Kidney (tissue), 13 donors: ENCODE measurements at regions not wholly inside any gene's neighbourhood (a gene's known extent, or its start where the extent isn't known, plus 50 kb on each side); places are given as distances from the start of the nearest gene placed in this dataset.
A peak's percentile ranks its signal among the peaks of the same experiment; 100 is the strongest.

Source experiments
- DNase-seq, 5 donors: peaks; one replicate each; pipeline ENCODE4 v3.0.0-alpha.2; 2013 to 2020
- FAIRE-seq: peaks from 2 replicates; lab custom pipeline; 2012; peaks lifted over from hg19 to GRCh38; lab: Jason Lieb, UNC
- H3K27ac ChIP-seq, 2 donors: one replicate each; pipeline ENCODE4 v1.7.0; 2013; ENCODE audit warnings: low read depth in 2 of 2, low read length in 2 of 2, inconsistent platforms in 1 of 2
- H3K27me3 ChIP-seq: one replicate; pipeline ENCODE4 v1.7.1; 2013; ENCODE audit warnings: low read length, inconsistent platforms; ENCODE audit not compliant: control insufficient read depth, insufficient read depth
- H3K36me3 ChIP-seq, 3 donors: one replicate each; pipeline versions ENCODE4 v1.7.0 to v1.7.1; 2013; ENCODE audit warnings: low read length in 3 of 3, control low read depth in 1 of 3, inconsistent platforms in 1 of 3; ENCODE audit not compliant: insufficient read depth in 3 of 3, control insufficient read depth in 2 of 3
- H3K4me1 ChIP-seq, 3 donors: one replicate each; pipeline versions ENCODE4 v1.7.0 to v1.7.1; 2013; ENCODE audit warnings: low read length in 3 of 3, inconsistent platforms in 1 of 3, low read depth in 1 of 3; ENCODE audit not compliant: control insufficient read depth in 2 of 3, insufficient read depth in 2 of 3
- H3K4me3 ChIP-seq, 3 donors: one replicate each; pipeline versions ENCODE4 v1.7.0 to v1.8.1; 2013; ENCODE audit warnings: low read length in 3 of 3, control low read depth in 1 of 3, inconsistent platforms in 1 of 3
- H3K9ac ChIP-seq, 3 donors: one replicate each; pipeline versions ENCODE4 v1.7.0 to v1.7.1; 2013; ENCODE audit warnings: low read length in 3 of 3, control low read depth in 1 of 3, inconsistent platforms in 1 of 3
- H3K9me3 ChIP-seq, 3 donors: one replicate each; pipeline versions ENCODE4 v1.7.0 to v1.7.1; 2013; ENCODE audit warnings: low read length in 3 of 3, control low read depth in 1 of 3, inconsistent platforms in 1 of 3; ENCODE audit not compliant: control insufficient read depth in 2 of 3, insufficient read depth in 1 of 3
- CTCF ChIP-seq: IDR thresholded peaks from 3 replicates; pipeline ENCODE4 v1.5.1; 2012; ENCODE audit warnings: mild to moderate bottlenecking, moderate library complexity, borderline replicate concordance; ENCODE audit not compliant: insufficient read depth; ENCODE audit errors: extremely low read depth
- intact Hi-C: fragments of 100-400 bp; cut with DNase I; formaldehyde crosslinking; loops from one replicate; pipeline ENCODE4 v1.11.1; 2022
- donor health status: control.
- donor health status: control.
- donor health status: control.
- donor health status: control.
- donor health status: control.
- donor health status: DM: yes; HTN: yes; CAD: no.
- donor health status: Normal renal cell carcinoma (clear cell type).

GRCh38 chr12:94879542-94879941 is 124.0 kb downstream of the NDUFA12 start:
- Histone ChIP-seq H3K4me1 (no peaks in the 10 kb centered on the region), H3K27me3 (peaks cover 11% of the 10 kb centered on the region), H3K9me3 (no peaks in the 10 kb centered on the region), H3K4me3 (no peak overlapping the region), H3K27ac (no peak overlapping the region), H3K36me3 (no peaks in the 10 kb centered on the region), H3K9ac (no peak overlapping the region)
- peak in 3 of 5 donors; percentile 34 to 59 (median 49) for DNase-seq
- intact Hi-C loops = no loop called here
- no peak for FAIRE-seq
- no peak for TF ChIP-seq CTCF

- Histone ChIP-seq H3K9ac (no peak overlapping the region), H3K36me3 (no peaks in the 10 kb centered on the region), H3K9me3 (no peaks in the 10 kb centered on the region), H3K4me3 (no peak overlapping the region), H3K27me3 (peaks cover 21% of the 10 kb centered on the region), H3K4me1 (peaks cover 0 to 3% (median 0%) of the 10 kb centered on the region in 3 donors), H3K27ac (no peak overlapping the region)
- DNase-seq = peak in 3 of 5 donors; percentile 31 to 63 (median 52)
- intact Hi-C loops = no loop called here
- TF ChIP-seq CTCF = peak; percentile 53
- no peak for FAIRE-seq
Observed at GRCh38 chr12:94875525-94875924, 128.0 kb downstream of the NDUFA12 start.

- no peak for FAIRE-seq
- H3K27me3 ChIP-seq = peaks cover 21% of the 10 kb centered on the region
- intact Hi-C loops = no loop called here
- H3K9me3 ChIP-seq = no peaks in the 10 kb centered on the region
- DNase-seq = peak in 1 of 5 donors; percentile 31
- no peaks in the 10 kb centered on the region for H3K36me3 ChIP-seq
- peaks cover 0 to 3% (median 0%) of the 10 kb centered on the region in 3 donors for H3K4me1 ChIP-seq
- H3K9ac ChIP-seq = no peak overlapping the region
- H3K4me3 ChIP-seq = peak overlapping the region in 2 of 3 donors; percentile 44 to 59
- TF ChIP-seq CTCF = no peak
- no peak overlapping the region for H3K27ac ChIP-seq
Observed at GRCh38 chr12:94874518-94875302, 128.8 kb downstream of the NDUFA12 start.
